Stimulated activated naive B cell treated with anti-CD40 and anti-IgM and Interleukin-4, amounts not matched to agents 10 μg/mL and 1 μg/mL and 100 μg/mL, for 72 hours (primary cell): ENCODE measurements at regions not wholly inside any gene's neighbourhood (a gene's known extent, or its start where the extent isn't known, plus 50 kb on each side); places are given as distances from the start of the nearest gene placed in this dataset.

Experiments
- ATAC-seq, 2 donors: fragments of 150-1000 bp; cut with Tn5 transposase; replicated peaks; 2 replicates each; pipeline ENCODE4 v1.10.0; 2021; ENCODE audit warnings: moderate library complexity in 1 of 2
- DNase-seq: peaks from one replicate; pipeline ENCODE4 v3.0.0; 2021
- H3K27ac Mint-ChIP-seq: one replicate; pipeline ENCODE4 v1.8.0; 2022; ENCODE audit warnings: mild to moderate bottlenecking, mixed read lengths
- H3K27me3 Mint-ChIP-seq, 2 donors: one replicate each; pipeline ENCODE4 v1.8.0; 2022; ENCODE audit warnings: mixed read lengths in 2 of 2
- H3K36me3 Mint-ChIP-seq, 2 donors: one replicate each; pipeline ENCODE4 v1.8.0; 2022; ENCODE audit warnings: mixed read lengths in 2 of 2, mild to moderate bottlenecking in 1 of 2
- H3K4me1 Mint-ChIP-seq, 2 donors: one replicate each; pipeline ENCODE4 v1.8.0; 2022; ENCODE audit warnings: mixed read lengths in 2 of 2, mild to moderate bottlenecking in 1 of 2
- H3K4me3 Mint-ChIP-seq, 2 donors: one replicate each; pipeline ENCODE4 v1.8.0; 2022; ENCODE audit warnings: mild to moderate bottlenecking in 2 of 2, mixed read lengths in 2 of 2, moderate library complexity in 1 of 2
- H3K9me3 Mint-ChIP-seq, 2 donors: one replicate each; pipeline ENCODE4 v1.8.0; 2022; ENCODE audit warnings: mixed read lengths in 2 of 2, mild to moderate bottlenecking in 1 of 2

DNA sequence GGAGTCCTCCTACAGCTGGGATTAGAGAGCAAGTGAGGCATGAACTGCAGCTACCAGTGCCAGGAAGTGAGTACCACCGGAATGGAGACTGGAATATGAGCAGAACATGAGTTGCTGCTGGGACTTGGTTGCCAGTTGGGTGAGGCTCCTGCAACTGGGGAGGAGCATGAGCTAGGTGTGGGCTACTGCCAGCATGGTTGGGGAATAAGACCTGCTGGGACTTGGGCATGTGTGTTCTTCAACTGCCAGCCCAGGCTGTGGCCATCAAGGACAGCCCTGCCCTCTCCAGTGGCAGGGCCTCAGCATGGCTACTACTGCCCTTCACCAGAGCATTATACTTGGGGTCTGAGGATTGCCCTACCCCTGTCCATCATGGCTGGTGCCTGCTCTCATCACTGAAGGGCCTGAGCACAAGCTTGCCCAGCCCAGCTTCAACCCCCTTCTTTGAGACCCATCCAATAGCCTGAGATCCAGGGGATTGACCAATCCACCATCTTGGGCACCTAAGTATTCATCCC, 665.0 kb downstream of the ELAVL2 start:
- H3K9me3 Mint-ChIP-seq, result peaks cover 5 to 8% of the 10 kb centered on the region in 2 donors
- DNase-seq (no peak), ATAC-seq (no peak)
- H3K27me3 Mint-ChIP-seq, result no peaks in the 10 kb centered on the region
- H3K4me3 Mint-ChIP-seq, result no peak overlapping the region
- H3K4me1 Mint-ChIP-seq, result no peaks in the 10 kb centered on the region
- H3K27ac Mint-ChIP-seq, result no peak overlapping the region
- H3K36me3 Mint-ChIP-seq, result no peaks in the 10 kb centered on the region

DNA sequence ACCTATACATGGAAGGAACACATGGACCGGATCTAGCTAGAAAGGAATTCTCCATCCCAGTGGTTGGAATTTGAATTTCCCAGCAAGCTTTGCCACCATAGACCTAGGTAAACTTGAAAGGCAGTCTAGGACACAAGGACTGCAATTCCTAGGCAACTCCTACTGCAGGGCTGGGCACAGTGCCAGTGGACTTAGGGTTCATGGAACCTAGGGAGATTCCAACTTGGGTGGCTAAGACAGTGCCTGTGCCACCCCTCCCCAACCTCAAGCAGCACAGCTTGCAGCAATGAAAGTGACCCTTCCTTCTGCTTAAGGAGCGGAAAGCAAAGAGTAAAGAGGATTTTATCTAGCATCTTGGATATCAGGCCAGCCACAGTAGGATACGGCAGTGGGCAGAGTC, 663.3 kb downstream of the ELAVL2 start:
- Mint-ChIP-seq H3K36me3 (no peaks in the 10 kb centered on the region), H3K9me3 (peaks cover 5 to 12% of the 10 kb centered on the region in 2 donors), H3K4me3 (no peak overlapping the region), H3K27me3 (no peaks in the 10 kb centered on the region), H3K27ac (no peak overlapping the region), H3K4me1 (no peaks in the 10 kb centered on the region)
- no peak for DNase-seq
- ATAC-seq, result no peak

DNA sequence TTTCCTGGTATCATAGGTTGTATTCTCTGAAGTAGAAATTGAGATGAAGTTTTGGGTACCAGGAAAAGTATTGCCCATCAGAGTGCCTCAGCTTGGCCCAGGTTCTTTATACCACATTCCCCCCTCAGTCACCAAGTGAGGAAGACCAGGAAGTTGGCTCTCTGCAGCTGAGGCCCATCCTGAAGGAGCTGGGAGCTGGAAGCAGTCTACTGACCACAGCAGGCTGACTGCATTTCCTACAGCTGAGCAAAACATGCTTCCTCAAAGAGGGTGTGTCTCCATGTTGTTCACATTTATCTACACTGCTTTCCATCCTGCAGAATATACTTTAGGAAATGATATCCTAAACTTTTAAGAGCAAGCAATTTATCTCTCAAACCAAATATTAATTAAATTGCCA, 654.6 kb downstream of the ELAVL2 start:
- Mint-ChIP-seq H3K36me3 (no peaks in the 10 kb centered on the region), H3K4me1 (no peaks in the 10 kb centered on the region), H3K9me3 (peaks cover 3 to 8% of the 10 kb centered on the region in 2 donors), H3K4me3 (no peak overlapping the region), H3K27me3 (no peaks in the 10 kb centered on the region), H3K27ac (no peak overlapping the region)
- ATAC-seq, result no peak
- DNase-seq, result no peak

DNA sequence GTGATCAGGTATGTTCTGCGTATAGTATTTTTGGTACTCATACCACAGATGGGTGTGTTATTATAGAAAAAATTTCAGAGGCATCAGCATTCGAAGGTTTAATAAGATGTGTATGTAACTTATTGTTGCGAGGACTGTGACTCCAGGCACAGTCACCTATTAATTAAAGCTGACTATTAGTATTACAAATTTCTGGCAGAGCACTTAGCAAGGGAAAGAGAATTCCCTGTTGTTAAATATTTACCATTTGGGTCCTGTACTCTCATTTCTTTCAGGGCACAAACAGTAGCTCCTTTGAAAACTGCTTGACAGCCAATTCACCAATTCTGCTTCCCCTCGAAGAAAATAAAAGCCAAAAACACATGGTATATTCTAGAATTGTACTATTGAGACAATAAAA, 653.8 kb downstream of the ELAVL2 start:
- H3K4me3 Mint-ChIP-seq, result no peak overlapping the region
- H3K27ac Mint-ChIP-seq, result no peak overlapping the region
- H3K27me3 Mint-ChIP-seq, result no peaks in the 10 kb centered on the region
- ATAC-seq (no peak), DNase-seq (no peak)
- H3K9me3 Mint-ChIP-seq, result peaks cover 3% of the 10 kb centered on the region in 2 donors
- H3K4me1 Mint-ChIP-seq, result no peaks in the 10 kb centered on the region
- no peaks in the 10 kb centered on the region for H3K36me3 Mint-ChIP-seq

DNA sequence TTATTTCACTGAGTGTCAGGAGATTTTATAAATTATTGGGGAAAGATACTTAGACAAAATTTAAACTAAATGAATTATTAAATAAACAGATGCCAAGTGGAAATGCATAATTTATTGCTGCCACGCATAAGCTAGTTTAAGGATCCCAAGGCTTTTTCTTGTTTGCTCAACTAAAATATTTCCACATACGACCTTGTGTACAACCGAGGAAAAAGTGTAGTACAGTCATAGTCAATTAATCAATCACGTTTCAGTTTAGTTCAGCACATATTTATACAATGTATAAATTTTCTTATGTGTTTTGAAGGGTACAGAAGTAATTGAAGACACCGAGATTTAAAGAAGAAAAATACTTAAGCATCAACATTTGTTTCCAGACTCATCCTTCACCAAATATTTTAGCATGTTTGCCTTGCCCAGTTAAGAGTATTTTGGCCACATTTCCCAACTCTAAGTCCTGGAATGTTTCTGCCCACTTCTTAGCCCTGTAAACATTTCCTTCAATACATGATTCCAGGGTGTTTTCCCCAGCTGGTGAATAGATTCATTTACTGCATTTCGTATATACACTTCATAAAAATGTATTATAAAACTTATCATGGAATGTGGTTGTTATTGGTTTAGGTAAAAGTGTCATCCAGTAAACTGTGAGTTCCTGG, 652.9 kb downstream of the ELAVL2 start:
- Mint-ChIP-seq H3K9me3 (peaks cover 3 to 5% of the 10 kb centered on the region in 2 donors), H3K27me3 (no peaks in the 10 kb centered on the region), H3K4me3 (no peak overlapping the region), H3K4me1 (no peaks in the 10 kb centered on the region), H3K27ac (no peak overlapping the region), H3K36me3 (no peaks in the 10 kb centered on the region)
- DNase-seq, result no peak
- ATAC-seq, result no peak

DNA sequence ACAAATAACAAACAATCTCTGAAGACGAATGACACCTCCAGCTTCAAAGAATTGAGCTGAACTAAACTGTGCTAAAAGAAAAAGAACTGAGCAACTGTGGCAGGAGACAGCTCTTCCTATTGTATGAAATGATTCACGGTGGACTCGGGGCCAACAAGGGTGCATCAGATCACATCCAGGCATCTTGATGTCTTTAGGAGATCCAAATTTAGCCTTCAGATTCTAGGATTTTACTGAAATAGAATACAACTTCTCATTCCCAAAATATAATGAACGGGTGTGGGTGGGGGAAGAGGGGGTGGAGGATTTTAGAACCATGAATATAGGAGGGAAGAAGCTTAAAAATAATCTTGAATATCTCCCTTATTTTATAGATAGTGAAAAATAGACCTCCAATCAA, 631.8 kb downstream of the ELAVL2 start:
- Mint-ChIP-seq H3K4me3 (no peak overlapping the region), H3K36me3 (no peaks in the 10 kb centered on the region), H3K4me1 (no peaks in the 10 kb centered on the region), H3K27me3 (no peaks in the 10 kb centered on the region), H3K27ac (no peak overlapping the region), H3K9me3 (no peaks in the 10 kb centered on the region)
- no peak for DNase-seq
- ATAC-seq, result no peak

DNA sequence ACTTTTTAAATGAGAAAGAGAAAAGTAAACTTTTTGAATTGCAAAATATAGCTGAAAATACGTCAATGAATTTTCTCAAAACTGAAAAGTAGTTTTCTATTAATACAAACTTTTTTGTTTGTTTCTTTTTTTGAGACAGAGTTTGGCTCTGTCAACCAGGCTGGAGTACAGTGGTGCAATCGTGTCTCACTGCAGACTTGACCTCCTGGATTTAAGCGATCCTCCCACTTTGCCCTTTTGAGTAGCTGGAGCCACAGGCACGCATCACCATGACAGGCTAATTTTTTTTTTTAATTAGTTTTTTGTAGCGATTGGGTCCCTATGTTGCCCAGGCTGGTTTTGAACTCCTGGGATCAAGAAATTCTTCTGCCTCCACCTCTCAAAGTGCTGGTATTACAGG, 610.4 kb downstream of the ELAVL2 start:
- DNase-seq (no peak), ATAC-seq (no peak)
- no peaks in the 10 kb centered on the region for H3K9me3 Mint-ChIP-seq
- H3K4me3 Mint-ChIP-seq, result no peak overlapping the region
- H3K36me3 Mint-ChIP-seq, result no peaks in the 10 kb centered on the region
- H3K27me3 Mint-ChIP-seq, result no peaks in the 10 kb centered on the region
- no peaks in the 10 kb centered on the region for H3K4me1 Mint-ChIP-seq
- H3K27ac Mint-ChIP-seq, result no peak overlapping the region

DNA sequence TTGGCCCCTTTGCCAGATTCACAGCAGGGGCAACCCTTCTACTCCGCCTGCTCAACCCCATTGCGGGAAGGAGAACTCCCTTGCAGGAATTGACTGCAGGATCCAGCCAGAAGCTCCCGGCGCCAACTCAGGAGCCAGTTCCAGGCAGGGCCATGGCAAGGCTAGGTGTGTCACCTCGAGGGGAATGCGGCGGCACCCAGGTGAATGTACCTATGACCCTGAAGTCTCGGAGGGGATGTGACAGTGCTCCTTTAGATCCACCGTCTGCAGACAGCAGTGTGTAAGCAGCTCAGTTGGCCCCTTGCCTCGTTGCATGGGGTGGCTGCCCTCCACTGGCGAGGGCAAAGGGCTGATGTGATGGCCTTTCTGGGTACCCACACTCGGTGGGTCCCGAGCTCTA, 606.6 kb downstream of the ELAVL2 start:
- H3K9me3 Mint-ChIP-seq, result no peaks in the 10 kb centered on the region
- ATAC-seq (no peak), DNase-seq (no peak)
- H3K4me3 Mint-ChIP-seq, result no peak overlapping the region
- H3K36me3 Mint-ChIP-seq, result no peaks in the 10 kb centered on the region
- H3K4me1 Mint-ChIP-seq, result no peaks in the 10 kb centered on the region
- H3K27me3 Mint-ChIP-seq, result no peaks in the 10 kb centered on the region
- H3K27ac Mint-ChIP-seq, result no peak overlapping the region

DNA sequence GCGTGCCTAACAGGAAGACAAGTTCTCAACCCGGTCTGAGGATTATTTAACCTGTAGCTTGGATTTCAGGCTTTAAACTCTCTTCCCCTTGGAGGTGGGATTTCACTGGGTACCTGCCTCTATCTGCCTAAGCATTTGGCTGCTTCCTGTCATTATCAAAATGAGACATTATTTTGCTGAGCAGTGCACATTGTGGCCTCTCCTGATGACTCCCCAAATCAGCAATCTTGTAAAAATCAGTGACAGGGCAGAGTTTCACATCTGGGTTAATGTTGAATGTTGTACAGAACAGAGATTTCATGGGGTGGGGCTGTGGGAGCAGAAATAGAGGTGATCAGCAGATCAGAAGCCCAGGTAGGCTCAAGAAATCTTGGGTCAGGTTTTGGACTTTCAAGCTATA, 605.9 kb downstream of the ELAVL2 start:
- Mint-ChIP-seq H3K4me3 (no peak overlapping the region), H3K9me3 (no peaks in the 10 kb centered on the region), H3K27ac (no peak overlapping the region), H3K27me3 (no peaks in the 10 kb centered on the region), H3K4me1 (no peaks in the 10 kb centered on the region), H3K36me3 (no peaks in the 10 kb centered on the region)
- ATAC-seq, result no peak
- no peak for DNase-seq

DNA sequence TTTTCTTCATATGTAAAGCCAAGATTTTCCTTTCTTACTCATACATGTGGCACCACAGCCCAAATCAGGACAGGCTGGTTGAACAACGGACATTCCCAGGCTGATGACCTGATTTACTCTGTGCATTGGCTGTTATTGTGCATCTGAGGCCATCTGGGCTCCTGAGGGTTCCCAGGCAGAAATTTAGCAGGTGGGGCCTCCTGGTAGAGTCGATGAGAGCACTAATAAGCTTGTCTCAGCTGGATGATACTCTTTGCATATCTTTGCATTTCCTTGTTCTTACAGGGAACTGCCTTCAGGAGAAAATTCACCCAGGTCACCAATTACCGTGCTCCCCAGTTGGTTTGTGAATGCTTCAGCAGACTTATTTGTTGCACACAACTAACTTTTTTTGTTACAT, 605.1 kb downstream of the ELAVL2 start:
- H3K9me3 Mint-ChIP-seq, result no peaks in the 10 kb centered on the region
- no peak overlapping the region for H3K4me3 Mint-ChIP-seq
- no peak for DNase-seq
- H3K4me1 Mint-ChIP-seq, result no peaks in the 10 kb centered on the region
- ATAC-seq, result no peak
- no peaks in the 10 kb centered on the region for H3K36me3 Mint-ChIP-seq
- H3K27me3 Mint-ChIP-seq, result no peaks in the 10 kb centered on the region
- H3K27ac Mint-ChIP-seq, result no peak overlapping the region

DNA sequence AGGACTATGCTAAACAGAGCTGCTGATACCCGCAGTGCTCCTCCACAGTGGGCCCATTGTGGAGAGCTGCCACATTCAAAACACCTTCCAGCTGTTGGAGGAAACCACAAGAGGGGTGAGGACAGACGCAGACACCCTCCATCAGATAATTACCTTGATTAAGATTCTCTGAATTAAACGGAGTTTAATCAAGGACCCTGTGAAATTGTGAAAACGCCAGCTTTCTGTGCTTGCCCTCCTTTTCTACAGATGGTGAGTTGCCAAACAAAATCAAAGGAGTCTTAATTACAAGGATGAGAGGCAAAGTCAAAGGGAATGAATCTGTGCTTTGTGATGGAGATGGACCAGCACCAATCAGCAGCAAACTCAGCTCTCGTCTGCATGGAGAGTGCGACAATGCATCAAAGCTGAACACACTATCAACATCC, 596.1 kb downstream of the ELAVL2 start:
- Mint-ChIP-seq H3K27ac (no peak overlapping the region), H3K27me3 (no peaks in the 10 kb centered on the region), H3K9me3 (peaks cover 0 to 4% of the 10 kb centered on the region in 2 donors), H3K4me3 (no peak overlapping the region), H3K36me3 (no peaks in the 10 kb centered on the region), H3K4me1 (no peaks in the 10 kb centered on the region)
- ATAC-seq, result no peak
- DNase-seq, result no peak

DNA sequence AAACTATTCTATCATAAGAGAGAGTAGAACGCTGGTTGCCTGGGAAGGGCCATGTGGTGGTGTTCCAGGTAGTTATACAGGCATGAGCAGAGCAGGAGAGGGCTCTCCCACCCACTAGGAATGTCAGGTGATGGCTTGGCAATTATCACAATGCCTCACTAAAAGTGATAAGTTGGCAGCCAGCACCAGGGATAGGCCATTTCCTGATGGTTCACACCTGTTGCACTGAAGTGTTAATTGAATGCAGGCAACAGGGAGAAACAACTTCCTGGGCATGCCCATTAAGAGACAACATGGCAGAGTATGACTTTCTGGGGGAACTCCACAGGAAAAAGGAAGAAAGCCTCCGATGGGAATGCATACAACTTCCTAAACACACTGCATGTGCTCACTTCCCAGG, 593.2 kb downstream of the ELAVL2 start:
- Mint-ChIP-seq H3K36me3 (no peaks in the 10 kb centered on the region), H3K4me1 (no peaks in the 10 kb centered on the region), H3K27ac (no peak overlapping the region), H3K27me3 (no peaks in the 10 kb centered on the region), H3K9me3 (peaks cover under 1 to 2% of the 10 kb centered on the region in 2 donors), H3K4me3 (no peak overlapping the region)
- DNase-seq, result no peak
- no peak for ATAC-seq

DNA sequence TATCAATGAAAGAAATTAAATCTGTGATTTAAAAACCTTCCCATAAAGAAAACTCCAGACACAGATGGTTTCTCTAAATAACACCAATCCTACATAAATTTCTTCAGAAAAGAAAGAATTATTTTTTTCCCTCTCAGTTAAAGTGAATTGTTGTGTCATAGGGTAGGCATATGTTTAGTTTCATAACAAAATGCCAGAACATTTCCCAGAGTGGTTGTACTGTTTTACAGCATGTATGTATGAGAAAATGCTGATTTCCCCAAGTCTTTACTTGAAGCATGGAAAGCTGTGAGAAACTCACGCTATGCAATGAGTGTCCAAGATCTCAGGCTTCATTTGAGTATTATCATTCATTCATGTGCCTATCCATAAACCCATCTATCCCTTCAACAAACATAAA, 582.5 kb downstream of the ELAVL2 start:
- DNase-seq (no peak), ATAC-seq (no peak)
- H3K27me3 Mint-ChIP-seq, result no peaks in the 10 kb centered on the region
- H3K36me3 Mint-ChIP-seq, result no peaks in the 10 kb centered on the region
- no peak overlapping the region for H3K4me3 Mint-ChIP-seq
- H3K27ac Mint-ChIP-seq, result no peak overlapping the region
- peaks cover 6 to 8% of the 10 kb centered on the region in 2 donors for H3K9me3 Mint-ChIP-seq
- H3K4me1 Mint-ChIP-seq, result no peaks in the 10 kb centered on the region

DNA sequence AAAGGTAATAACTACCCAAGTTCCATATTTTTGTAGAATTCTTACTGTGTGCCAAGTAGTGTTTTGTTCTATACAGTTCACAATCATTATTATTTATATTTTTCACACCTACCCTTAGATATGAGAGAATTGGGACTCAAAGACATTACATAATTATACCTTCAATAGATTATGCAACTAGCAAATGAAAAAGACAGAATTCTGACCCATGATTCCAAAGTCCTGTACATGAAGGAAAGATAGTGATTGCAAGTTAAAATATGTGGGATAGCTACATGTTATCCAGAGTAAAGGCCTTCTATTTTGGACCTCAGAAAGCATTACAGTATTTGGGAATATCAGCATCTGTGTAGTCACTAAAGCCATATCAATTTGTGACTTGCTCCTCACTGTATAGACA, 581.0 kb downstream of the ELAVL2 start:
- Mint-ChIP-seq H3K4me1 (no peaks in the 10 kb centered on the region), H3K9me3 (peaks cover 5 to 9% of the 10 kb centered on the region in 2 donors), H3K36me3 (no peaks in the 10 kb centered on the region), H3K27me3 (no peaks in the 10 kb centered on the region), H3K27ac (no peak overlapping the region), H3K4me3 (no peak overlapping the region)
- DNase-seq (no peak), ATAC-seq (no peak)

DNA sequence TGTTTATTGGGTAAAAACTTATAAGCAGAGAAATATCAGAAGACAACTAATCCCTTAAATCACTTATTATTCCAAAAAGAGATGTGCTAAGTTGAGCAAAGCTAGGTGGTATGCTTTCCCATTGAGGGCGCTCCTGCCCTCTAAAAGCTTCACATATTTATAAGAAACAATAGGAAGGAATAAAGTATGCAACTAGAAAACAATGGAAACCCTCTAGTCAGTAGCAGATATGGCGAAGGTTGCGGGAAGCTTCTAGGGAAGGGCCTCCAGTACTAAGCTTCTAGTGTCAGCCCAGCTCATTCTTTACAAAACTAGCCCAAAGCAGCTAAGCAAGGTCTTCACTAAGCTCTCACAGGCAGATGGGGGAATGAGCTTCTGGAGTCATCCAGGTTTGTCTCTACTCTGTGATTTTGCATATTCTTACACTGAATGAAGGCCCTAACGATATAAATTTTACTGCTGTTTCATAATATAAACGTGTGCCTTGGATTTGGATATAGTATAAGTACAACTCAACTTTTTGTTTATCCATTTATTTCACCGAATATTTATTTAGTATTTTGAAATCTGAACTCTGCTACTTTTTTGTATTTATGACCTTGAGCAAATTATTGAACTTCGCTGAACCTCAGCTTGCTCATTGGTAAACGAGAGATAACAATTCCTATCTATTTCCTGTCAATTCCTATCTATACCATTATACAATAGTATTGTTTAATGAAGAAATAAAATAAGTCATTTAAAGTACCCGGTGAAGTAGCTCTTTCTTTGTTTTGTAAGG, 571.4 kb downstream of the ELAVL2 start:
- no peak for DNase-seq
- Mint-ChIP-seq H3K27ac (no peak overlapping the region), H3K9me3 (peaks cover 2 to 17% of the 10 kb centered on the region in 2 donors), H3K27me3 (no peaks in the 10 kb centered on the region), H3K4me3 (no peak overlapping the region), H3K36me3 (peaks cover 0 to 2% of the 10 kb centered on the region in 2 donors), H3K4me1 (no peaks in the 10 kb centered on the region)
- ATAC-seq, result no peak
